SKM-1 treated with dmso at 0.1 percent for 144 hours (cell line): ENCODE measurements at regions not wholly inside any gene's neighbourhood (a gene's known extent, or its start where the extent isn't known, plus 50 kb on each side); places are given as distances from the start of the nearest gene placed in this dataset.
A peak's percentile ranks its signal among the peaks of the same experiment; 100 is the strongest.

ENCODE experiments used
- DNase-seq: peaks from one replicate; lab custom pipeline; 2025; ENCODE audit not compliant: unreplicated experiment; lab: John Stamatoyannopoulos, UW

DNA sequence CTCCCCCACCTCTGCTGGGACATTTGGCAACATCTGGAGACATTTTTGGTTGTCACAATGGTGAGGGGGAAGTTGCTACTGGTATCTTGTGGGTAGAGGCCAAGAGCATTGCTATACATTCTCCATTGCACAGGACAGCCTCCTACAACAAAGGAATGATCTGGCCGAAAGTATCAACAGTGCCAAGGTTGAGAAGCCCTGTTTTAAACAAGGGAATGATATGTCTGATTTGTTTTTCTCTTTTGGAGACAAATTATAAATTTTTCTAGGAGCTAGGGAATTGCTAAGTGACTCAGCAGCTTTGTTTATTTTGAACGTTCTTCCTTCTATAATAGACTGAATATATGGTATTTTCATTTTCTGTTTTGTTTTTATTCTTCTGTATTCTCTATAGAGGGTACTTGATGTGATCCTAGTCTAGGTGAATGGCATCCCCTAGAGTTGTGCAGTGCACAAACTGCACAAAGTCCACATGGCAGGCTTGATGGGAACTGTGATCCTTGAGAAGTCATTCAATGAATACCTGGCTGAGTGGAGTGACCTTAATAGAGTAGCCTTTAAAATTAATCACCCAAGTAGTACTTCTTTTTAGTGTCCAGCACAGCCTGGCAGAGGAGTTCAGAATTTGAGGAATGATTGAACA lies 288.6 kb upstream of the USP24 start:
- no peak for DNase-seq

DNA sequence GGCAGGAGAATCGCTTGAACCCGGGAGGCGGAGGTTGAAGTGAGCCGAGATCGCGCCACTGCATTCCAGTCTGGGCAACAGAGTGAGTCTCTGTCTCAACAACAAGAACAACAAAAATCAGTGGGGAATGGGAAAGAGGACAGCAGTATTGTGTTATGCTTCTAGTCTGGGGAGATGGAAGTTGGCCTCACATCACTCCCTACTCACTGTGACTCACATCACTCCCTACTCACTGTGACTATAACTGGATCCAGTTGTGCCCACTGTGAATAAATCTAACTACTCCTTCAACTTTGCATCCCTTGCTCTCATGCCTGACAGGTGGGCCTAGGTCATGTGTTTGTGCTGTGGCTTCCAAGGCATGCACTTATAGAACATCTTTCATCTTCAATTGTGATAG lies 285.4 kb upstream of the USP24 start:
- no peak for DNase-seq

DNA sequence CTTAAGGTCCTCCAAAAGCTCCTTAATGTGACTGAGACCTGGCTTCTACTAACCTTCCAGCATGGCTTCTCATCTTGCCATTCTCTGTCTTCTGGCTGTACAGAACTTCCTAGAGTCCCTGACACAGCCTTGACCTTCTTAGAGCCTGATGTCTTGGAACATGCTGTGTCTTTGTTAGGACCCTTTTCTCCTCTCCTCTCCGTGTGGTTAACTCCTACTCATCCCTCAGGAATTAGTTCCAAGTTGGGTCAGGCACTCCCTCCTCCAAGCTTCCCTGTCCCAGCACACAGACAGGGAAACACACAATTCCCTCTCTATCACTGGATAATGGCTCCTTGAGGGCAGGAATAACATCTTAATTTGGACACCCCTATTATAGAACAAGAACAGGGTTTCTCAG lies 275.4 kb upstream of the USP24 start:
- DNase-seq: no peak

DNA sequence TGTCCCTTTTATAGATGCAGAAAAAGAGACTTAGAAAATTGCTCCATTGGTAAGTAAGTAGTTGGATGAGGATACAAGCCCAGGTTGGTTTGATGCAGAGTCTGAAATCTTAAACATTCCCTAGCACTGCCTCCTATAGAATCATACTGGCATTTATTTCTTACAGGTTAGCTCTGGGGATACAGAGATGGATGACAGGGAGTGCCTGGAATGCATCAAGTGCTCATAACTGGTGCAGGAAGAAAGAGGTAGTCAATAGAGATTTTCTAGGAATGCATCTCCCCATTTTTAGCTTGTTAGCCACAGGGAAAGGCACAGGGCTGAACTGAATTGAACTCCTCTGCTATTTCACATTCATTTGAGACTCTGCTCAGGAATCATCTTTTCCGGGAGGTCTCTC lies 269.0 kb upstream of the USP24 start:
- DNase-seq: no peak

DNA sequence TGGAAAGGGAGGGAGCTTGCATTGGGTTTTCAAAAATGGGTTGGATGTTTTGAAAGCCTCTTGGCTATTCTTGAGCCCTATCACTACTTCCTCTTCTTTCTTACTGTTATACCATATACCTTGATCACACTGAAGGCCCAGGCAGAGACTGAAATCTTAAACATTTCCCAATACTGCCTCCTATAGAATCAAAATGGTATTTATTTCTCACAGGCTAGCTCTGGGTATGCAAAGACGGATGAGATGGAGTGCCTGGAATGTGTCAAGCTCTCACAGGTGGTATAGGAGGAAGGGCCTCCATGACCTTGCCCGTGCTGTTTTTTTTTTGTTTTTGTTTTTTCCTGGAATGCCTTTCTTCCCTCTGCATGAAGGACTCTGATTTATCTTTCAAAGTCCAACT lies 268.4 kb upstream of the USP24 start:
- peak; percentile 4 for DNase-seq

DNA sequence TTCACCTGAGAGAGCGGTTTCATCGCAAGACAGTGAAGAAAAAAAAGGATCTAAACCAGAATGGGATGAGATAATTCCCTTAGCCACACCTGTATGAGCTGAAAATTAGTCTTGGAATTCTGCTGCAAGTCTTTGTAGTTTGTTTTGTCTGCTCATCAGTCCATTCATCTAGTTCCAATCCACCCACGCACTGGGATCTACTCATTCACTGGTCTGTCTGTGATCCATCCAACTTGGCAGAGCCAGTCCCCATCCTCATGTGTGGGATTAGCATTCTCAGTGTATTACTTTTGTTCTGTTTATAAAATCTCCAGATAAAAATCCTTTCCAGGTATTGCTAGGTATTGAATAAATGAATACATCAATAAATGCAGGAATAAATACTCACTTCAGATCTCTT lies 266.5 kb upstream of the USP24 start:
- no peak for DNase-seq

DNA sequence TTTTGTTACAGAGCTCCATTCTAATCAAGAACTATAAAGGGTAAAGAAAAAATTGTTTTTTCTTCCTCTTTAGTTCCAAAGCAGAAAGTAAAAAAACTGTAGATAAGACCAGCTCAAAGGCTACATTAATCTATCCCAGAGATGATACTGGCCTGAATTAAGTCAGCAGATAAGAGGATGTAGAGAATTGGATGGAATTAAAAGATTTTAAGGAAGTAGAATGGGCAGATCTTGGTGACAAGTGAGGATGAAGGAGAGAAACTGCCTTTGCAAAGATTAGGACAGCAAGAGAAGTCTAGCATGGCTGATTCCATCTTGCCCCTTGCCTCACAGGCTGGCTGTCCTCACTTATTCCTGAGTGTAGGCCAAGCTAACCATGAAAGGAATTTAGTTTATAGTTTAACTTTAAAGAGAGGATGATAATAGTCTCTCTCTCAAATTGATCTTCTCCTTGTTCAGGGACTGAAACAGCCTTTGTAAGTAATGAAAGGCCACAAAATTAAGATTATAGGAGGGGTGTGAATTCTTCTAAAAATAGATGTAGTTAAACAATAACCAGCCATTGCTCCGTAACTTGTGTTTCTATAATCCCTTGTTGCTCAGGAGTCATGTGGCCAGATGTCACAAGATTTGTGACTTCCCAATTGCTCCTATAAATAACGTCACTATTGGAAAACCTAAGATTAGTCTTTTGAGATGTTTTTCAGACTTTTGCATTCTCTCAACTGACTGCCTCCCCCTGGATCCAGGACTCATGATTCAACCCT lies 265.0 kb upstream of the USP24 start:
- no peak for DNase-seq

DNA sequence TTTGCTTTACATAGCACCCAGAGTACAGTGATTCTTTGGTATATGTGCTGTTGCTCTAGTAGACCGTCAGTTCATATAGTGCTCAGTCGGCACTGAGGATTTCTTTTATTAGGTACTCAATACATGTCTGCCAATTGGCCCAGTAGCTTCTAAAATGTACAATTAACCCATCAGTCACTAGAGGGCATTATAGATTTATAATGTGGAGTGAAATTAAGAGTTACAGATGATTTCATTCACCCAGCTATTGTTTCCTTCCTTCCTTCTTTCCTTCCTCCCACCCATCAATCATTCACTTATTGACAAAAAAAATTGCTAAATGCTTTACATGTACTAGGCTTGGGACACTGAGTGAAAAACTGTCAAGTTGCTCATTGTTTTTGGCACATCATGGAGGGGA lies 263.6 kb upstream of the USP24 start:
- DNase-seq: peak; percentile 1

DNA sequence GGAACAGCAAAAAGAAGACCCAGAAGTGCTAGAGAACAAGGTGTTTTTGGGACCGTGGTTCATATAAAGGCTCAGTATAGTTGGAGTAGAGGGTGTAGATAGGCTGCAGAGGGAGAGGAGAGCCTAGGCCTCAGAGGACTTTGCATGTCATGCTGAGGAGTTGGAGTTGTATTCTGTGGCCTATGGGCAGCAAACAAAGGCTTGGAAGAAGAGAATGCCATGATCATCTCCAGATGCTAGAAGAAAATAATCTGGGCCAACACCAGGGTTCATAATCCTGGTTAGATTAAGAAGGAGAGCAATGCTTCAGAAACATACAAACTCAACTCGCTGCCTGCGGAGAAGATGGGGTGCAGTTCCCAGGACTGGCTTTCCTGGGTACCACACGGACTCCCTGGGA lies 262.8 kb upstream of the USP24 start:
- no peak for DNase-seq

DNA sequence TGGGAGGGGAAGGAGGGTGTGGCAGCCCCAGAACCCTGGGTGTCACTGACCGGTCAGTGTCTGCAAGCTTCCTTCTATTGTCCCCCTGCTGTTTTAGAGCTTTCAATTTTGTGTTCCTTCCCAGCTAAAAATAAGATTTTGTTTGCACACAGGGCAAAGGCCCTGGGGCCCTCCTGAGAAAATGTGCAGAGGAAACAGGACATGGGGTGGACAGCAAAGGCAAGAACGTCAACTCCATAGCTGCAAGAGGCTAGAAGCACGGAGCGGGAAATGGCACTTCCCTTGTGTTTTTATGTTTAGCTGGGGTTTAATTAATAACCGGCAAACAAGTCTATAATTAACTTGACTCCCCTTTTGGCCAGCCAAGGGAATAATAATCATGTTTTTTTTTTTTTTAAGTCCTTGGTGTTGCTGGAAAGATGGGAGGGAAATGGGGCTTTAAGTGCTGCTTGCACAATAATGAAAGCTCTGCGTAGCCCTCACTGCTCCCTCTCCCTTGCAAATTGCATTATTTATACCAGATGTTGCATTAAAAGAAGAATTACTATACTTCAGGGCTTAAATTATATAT lies 261.4 kb upstream of the USP24 start:
- DNase-seq: no peak

DNA sequence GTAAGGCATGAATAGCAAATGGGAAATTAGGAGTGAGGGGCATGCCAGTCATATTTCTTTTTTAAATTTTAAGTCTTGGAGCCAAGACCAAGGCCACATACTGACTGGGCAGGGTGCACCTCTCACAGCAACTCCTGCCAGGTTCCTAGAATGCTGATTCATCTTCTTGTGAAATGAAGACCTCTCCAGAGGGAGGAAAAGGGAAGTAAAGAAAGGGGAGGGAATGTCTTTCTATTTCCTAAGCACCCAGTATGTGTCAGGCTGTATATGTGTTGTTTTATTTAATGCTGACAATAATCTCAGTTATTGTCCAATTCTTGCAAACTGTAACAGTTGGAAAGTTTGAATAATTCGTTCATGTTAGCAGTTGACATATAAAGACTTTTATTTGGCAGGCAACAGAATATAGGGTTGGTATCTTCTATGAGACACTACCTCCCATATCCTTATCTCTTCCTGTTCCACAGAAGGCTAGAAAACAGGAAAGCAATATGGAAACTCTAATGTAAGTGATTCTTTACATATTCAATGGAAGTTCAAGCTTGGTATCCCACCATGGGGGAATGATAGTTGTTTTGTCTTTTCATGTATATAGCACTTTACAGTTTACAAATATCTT lies 259.1 kb upstream of the USP24 start:
- peak; percentile 31 for DNase-seq

DNA sequence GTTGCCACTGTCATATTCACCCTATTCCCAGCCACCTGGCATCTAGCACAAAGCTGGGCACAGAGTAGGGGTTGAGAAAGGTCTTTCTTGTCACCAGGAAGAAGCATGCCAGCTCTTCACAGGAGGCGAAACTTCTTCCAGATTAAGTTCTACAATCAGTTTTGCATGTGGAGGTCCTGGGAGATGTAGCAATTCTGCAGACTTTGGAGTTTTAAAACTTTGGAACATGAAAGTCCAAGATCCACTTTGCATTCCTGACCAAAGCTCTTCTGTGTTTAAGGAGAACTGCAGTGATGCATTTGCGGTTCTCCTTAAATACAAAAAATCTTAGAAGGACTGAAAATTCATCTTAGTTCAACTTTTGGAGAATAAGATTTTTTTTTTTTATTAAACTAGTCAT lies 258.5 kb upstream of the USP24 start:
- DNase-seq: no peak

DNA sequence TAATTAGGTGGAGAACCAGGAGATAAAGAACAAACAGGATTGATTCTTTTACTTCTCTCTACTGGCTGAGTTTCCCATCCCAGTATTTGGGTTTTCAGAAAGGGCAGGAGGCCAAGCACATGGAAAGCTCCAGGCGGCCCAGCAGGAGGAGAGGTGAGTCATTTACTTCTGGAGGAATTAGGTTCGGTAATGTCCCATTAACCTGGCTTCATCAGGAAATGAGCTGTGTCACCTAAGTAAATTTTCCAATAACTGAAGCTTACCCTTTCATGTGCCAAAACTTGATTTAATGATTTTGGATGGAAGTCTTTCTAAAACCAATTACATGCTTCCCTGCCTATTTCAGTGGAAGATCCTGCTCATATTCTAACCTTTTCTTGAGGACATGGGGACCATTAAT lies 257.6 kb upstream of the USP24 start:
- no peak for DNase-seq

DNA sequence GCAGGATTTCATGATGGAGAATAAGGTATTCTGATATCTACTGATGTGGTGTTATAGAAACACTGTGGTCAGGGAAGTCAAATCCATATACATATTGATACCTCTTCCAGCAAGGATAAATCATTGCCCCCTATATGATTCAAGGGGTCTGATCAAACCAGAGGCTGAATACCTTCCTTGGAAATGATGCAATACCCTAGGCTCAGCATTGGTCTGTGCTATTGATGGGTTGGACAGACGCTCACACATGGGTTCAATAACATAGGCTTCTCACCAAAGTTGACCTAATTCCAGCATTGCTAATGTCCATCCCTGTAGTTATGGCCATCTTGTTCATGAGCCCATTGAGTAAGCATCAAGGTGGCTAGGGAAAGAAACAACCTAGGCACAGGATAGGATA lies 257.0 kb upstream of the USP24 start:
- no peak for DNase-seq

DNA sequence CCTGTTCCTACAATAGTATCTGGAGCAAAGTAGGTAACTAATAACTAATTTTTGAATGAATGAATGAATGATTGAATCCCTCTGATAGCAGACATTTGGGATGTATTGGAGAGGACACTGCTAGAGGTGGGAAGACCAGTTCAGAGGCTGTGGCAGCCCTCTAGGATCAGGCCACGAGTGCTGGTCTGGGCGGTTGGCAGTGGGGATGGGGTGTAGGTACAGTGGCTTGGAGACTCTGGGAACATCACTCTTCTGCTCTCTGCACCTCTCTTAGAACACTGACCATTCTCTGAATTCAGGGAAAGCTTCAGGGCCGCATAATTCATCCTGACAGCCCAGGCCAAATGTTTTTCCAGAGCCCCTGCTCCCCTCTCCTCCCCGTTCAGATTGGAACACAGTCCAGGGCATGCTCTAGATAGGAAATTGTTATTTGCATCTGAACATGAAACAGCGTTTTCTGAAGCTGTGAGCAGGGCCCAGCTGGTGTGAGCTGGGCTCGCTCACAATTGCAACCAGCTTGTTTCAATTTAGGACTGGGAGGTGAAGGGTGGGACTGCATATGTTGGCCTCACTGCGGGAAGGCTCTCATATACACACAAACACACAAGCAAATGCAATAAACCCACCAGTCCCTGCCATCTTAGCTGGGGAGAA lies 253.1 kb upstream of the USP24 start:
- no peak for DNase-seq

DNA sequence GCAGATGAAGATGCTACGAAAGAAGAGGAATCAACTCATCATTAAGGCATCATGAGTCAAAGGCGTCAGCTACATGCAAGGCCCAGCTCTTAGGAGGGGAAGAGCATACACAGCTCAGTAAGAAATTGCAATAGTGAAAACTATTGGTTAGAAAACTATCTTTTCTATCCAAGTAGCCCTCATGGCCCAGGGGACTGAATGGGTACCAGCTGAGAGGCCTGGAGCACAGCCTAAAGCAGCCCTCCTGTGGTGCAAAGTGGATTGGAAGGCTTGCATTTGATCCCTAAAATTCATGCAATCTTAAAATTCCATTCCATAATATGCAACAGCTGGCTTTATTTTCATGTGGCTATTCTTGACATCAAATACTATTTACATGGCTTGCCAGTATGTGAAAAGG lies 251.8 kb upstream of the USP24 start:
- DNase-seq: no peak

DNA sequence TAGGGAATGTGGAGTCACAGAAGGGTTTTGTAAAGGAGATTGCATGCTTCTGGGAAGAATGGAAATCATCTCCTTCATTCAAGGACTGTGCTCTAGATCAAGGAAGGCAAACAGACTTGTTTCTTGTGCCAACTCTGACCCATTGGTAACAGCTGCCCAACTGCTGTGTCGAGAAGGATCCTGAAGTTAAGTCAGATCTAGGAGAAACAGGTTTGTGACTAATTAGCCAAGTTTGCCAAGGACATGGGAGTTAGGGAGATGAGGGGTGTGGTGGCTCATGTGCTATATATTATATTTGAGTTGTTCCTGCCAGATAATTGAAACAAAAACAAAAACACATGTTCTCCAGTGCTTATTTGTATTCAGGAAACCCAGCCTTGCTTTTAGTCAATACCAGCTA lies 251.2 kb upstream of the USP24 start:
- DNase-seq: no peak

DNA sequence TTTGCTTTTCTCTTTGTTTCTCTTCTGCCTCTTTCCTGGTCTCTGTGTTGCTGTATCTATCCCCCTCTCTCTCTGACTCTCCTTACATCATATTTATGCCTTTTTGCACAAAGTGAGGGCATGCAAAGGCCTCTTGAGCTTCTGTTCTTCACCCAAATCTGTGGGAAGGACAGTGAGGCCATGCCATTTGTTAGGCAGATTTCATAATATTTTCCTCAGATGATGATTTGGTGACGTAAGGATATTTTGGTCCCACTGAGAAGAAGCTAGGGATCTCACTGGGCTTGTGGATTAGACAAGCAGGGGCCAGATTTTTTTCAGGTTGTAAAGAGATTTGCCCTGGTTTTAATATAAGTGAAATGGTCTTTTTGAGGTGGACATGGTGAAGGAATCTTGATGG lies 249.4 kb upstream of the USP24 start:
- no peak for DNase-seq

DNA sequence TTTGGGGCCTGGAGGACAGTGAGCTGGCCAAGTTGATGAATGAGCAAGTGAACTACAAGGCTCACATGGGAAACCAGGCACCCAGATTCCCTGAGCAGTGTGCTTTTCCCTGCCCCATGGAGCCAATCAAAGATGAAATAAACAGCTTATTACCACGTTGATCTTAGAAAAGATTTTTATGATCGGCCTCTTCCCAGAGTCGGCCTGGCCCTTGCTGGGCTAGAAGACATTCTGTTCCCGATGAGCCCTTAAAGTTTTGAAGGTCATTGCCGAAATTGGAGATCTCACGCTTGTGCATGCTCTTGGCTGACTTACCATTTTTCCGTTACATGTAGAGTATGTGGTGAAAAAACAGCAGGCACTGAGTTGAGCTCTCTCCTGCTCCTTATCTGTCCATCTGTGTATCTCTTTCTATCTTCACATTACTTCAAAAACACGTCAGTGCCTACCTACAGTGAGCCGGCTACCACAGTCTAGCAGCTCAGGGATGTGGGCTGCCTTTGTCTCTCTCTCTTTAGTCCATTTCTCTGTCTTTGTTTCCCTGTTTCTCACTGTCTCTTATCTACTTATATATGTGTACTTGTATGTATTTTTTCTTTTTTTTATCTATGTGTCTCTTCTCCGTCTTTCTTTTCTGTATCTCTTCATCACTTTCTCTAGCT lies 248.8 kb upstream of the USP24 start:
- no peak for DNase-seq

DNA sequence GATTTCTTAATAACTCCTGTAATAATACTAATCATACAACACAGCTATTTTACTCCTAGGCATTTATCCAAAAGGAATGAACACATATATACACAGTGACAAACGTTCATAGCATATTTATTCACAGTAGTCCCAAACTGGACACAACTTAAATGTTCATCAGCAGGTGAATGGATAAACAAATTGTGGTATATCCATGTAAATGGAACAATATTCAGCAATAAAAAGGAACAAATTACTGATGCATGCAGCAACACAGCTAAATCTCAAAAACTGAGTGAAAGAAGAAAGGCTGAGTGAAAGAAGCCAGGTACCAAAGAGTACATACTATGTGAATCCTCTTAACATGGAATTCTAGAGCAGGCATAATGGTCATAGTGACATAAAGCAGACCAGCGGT lies 242.7 kb upstream of the USP24 start:
- no peak for DNase-seq

DNA sequence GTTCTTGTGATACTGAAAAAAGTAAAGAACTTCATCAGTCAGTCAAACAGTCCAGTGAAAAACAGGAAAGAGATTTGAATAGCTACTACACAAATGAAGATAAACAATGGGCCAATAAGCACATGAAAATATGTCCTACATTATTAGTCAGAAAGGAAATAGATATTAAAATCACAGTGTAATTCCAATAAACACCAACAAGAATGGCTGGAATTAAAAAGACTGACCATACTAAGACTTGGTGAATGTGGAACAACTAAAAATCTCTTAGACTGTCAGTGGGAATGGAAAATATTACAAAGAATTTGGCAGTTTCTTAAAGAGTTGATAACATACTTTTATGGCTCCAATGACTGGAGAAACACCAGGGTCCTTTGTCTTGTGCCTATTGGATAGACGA lies 241.8 kb upstream of the USP24 start:
- no peak for DNase-seq
